ENCODE measurements at regions not wholly inside any gene's neighbourhood (a gene's known extent, or its start where the extent isn't known, plus 50 kb on each side); places are given as distances from the start of the nearest gene placed in this dataset.

DNA sequence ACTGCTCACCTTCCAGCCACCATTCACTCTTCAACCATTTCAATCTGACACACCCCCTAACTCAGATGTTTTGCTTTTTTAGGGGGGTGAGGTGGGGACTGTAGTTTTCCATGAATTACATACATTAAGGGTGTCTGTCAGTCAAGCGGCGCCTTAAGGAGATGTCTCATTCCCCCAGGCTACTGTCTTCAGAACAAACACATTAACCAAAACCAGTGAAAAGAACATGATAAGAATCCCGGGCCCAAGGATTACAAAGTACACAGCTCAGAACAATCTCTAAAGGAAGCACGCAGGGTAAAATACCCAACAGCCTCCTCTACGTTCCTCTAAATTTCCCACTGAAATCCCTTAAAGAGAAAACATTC lies 62.5 kb upstream of the IRF2 start:
- Histone ChIP-seq H3K36me3 (no peaks in the 10 kb centered on the region), H3K27me3 (no peaks in the 10 kb centered on the region), H3K27ac (peak overlapping the region; percentile 20; the same call in 1 of the 2 replicates)

DNA sequence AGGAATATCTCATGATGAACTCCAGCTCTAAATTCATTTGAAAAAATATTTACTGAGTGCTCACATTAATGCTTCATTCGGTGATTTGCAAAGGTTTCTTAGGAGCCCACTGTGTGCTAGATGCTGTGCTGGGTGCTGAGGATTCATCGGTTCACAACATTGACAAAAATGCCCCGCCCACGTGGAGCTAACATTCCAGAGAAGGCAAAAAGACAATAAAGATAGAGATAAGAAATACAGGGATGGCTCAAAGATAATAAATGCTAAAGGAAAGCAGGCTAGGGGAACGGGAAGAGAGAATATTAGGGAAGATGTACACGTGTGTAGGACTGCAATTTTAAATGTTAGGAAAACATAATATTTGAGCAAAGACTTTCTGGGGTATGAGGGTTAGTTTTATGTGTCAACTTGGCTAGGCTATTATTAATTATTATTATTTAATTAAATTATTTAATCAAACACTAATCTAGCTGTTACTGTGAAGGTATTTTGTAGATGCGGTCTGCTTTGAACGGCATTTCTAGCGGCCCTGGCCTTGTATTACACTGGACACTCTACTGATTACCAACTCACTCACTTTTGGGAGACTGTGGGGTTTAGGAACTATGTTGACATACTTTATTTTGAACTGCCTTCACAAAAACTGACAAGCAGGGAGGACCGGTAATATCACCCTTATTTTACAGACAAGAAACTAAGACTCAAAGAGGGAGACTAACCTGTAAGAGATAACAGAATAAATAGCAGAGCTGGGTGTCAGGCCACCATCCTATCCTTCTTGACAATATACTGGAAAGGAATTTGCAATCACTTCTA lies 61.9 kb upstream of the IRF2 start:
- Histone ChIP-seq H3K27me3 (no peaks in the 10 kb centered on the region), H3K36me3 (no peaks in the 10 kb centered on the region), H3K27ac (no peak overlapping the region), H3K4me1 (no peaks in the 10 kb centered on the region), H3K9me3 (replicated peaks) (no peaks in the 10 kb centered on the region), H3K4me3 (peak overlapping the region; percentile 64)
- no peak for DNase-seq

More for the DNA sequence above, 62.5 kb upstream of the IRF2 start:
- Histone ChIP-seq H3K4me3 (peak overlapping the region; percentile 64), H3K4me1 (no peaks in the 10 kb centered on the region), H3K9me3 (replicated peaks) (no peaks in the 10 kb centered on the region)
- DNase-seq = no peak

GRCh38 chr4:184534511-184535391 lies 60.4 kb upstream of the IRF2 start:
- no peak for DNase-seq
- Histone ChIP-seq H3K27ac (no peak overlapping the region), H3K4me1 (no peaks in the 10 kb centered on the region), H3K9me3 (replicated peaks) (no peaks in the 10 kb centered on the region), H3K36me3 (no peaks in the 10 kb centered on the region), H3K27me3 (no peaks in the 10 kb centered on the region), H3K4me3 (no peak overlapping the region)

DNA sequence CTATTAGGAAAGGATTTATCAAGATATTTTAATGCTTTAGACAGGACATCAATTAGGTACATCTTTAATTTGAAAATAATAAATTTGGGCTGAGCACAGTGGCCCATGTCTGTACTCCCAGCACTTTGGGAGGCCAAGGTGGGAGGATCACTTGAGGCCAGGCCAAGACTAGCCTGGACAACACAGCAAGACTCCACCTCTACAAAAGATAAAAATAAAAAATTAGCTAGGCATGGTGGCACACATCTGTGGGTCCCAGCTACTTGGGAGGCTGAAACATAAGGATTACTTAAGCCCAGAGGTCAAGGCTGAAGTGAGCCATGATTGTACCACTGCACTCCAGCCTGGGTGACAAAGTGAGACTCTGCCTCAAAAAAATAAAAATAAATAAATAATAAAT lies 59.6 kb upstream of the IRF2 start:
- Histone ChIP-seq H3K4me3 (no peak overlapping the region), H3K27ac (no peak overlapping the region), H3K27me3 (no peaks in the 10 kb centered on the region), H3K4me1 (no peaks in the 10 kb centered on the region), H3K9me3 (replicated peaks) (no peaks in the 10 kb centered on the region), H3K36me3 (no peaks in the 10 kb centered on the region)
- DNase-seq = no peak

- no peak for DNase-seq
- H3K4me1 ChIP-seq = no peaks in the 10 kb centered on the region
- H3K4me3 ChIP-seq = no peak overlapping the region
- no peak overlapping the region for H3K27ac ChIP-seq
- H3K9me3 ChIP-seq (replicated peaks) = no peaks in the 10 kb centered on the region
- no peaks in the 10 kb centered on the region for H3K27me3 ChIP-seq
- no peaks in the 10 kb centered on the region for H3K36me3 ChIP-seq
These were observed 56.7 kb upstream of the IRF2 start for GRCh38 chr4:184531008-184531407.

DNA sequence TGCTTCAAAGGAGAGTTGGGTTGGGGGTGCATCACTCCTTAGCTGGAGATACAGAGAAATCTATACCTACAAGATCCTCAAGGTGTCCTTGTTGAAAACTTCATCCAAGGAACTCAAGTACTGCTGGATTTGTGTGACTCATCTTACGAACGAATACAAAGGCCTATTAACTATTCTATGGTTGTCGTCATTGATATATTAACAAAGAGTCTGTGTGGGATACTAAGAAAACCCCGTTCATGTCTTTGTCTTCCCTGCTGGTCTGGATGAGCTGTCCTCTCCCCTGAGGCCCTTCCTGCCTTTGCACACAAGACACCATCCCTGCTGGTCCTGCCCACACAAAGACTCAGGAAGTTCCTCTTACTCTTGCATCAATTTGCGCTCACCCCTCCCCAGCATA lies 54.9 kb upstream of the IRF2 start:
- Histone ChIP-seq H3K27ac (no peak overlapping the region), H3K4me1 (no peaks in the 10 kb centered on the region), H3K27me3 (no peaks in the 10 kb centered on the region), H3K4me3 (no peak overlapping the region), H3K9me3 (replicated peaks) (no peaks in the 10 kb centered on the region), H3K36me3 (no peaks in the 10 kb centered on the region)
- no peak for DNase-seq

DNA sequence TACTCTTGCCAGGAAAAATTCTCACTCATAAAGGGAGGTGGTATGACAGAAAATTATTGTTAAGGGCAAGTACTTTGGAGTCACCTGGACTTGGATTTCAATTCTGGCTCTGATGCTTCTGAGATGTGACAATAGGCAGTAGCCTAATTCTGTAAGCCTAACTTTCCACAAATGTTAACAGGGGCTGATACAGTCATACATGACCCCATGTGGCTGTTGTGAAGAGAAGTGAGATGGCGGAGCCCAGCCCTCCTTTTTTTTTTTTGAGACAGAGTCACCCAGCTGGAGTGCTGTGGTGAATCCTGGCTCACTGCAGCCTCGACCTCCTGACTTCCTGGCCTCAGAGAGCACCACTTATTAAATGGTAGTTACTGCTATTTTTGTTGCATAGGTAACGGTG lies 54.4 kb upstream of the IRF2 start:
- H3K27ac ChIP-seq = no peak overlapping the region
- no peaks in the 10 kb centered on the region for H3K9me3 ChIP-seq (replicated peaks)
- no peaks in the 10 kb centered on the region for H3K4me1 ChIP-seq
- H3K4me3 ChIP-seq = no peak overlapping the region
- H3K27me3 ChIP-seq = no peaks in the 10 kb centered on the region
- no peaks in the 10 kb centered on the region for H3K36me3 ChIP-seq
- DNase-seq = no peak

GRCh38 chr4:184528051-184528450 lies 53.7 kb upstream of the IRF2 start:
- Histone ChIP-seq H3K27ac (no peak overlapping the region), H3K4me1 (no peaks in the 10 kb centered on the region), H3K27me3 (no peaks in the 10 kb centered on the region), H3K36me3 (no peaks in the 10 kb centered on the region), H3K4me3 (no peak overlapping the region), H3K9me3 (replicated peaks) (no peaks in the 10 kb centered on the region)
- no peak for DNase-seq

GRCh38 chr4:184526228-184526627 lies 51.9 kb upstream of the IRF2 start:
- Histone ChIP-seq H3K27ac (no peak overlapping the region), H3K4me3 (no peak overlapping the region), H3K27me3 (no peaks in the 10 kb centered on the region), H3K9me3 (replicated peaks) (no peaks in the 10 kb centered on the region), H3K36me3 (no peaks in the 10 kb centered on the region), H3K4me1 (no peaks in the 10 kb centered on the region)
- no peak for DNase-seq
